ENCODE measurements at regions not wholly inside any gene's neighbourhood (a gene's known extent, or its start where the extent isn't known, plus 50 kb on each side); places are given as distances from the start of the nearest gene placed in this dataset.

- TF ChIP-seq POLR2AphosphoS5 (IDR thresholded peaks at IDR 0.05), result no peak
- no peak for TF ChIP-seq POLR2A (IDR thresholded peaks at IDR 0.05)
- no peak for TF ChIP-seq EP300 (IDR thresholded peaks at IDR 0.05)
- TF ChIP-seq, protein P1, sequence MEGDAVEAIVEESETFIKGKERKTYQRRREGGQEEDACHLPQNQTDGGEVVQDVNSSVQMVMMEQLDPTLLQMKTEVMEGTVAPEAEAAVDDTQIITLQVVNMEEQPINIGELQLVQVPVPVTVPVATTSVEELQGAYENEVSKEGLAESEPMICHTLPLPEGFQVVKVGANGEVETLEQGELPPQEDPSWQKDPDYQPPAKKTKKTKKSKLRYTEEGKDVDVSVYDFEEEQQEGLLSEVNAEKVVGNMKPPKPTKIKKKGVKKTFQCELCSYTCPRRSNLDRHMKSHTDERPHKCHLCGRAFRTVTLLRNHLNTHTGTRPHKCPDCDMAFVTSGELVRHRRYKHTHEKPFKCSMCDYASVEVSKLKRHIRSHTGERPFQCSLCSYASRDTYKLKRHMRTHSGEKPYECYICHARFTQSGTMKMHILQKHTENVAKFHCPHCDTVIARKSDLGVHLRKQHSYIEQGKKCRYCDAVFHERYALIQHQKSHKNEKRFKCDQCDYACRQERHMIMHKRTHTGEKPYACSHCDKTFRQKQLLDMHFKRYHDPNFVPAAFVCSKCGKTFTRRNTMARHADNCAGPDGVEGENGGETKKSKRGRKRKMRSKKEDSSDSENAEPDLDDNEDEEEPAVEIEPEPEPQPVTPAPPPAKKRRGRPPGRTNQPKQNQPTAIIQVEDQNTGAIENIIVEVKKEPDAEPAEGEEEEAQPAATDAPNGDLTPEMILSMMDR (IDR thresholded peaks at IDR 0.05), result no peak
- no peak for DNase-seq (ENCODE audit: low spot score in 2 of 2)
- no peaks in the 10 kb centered on the region for H3K9me3 ChIP-seq
- H3K36me3 ChIP-seq, result no peaks in the 10 kb centered on the region
- no peak overlapping the region for H3K27ac ChIP-seq
- no peaks in the 10 kb centered on the region for H3K4me1 ChIP-seq
- H3K27me3 ChIP-seq, result no peaks in the 10 kb centered on the region
- WGBS, result 67% methylated on average over 3 of the region's 3 CpGs
- no peak overlapping the region for H3K4me3 ChIP-seq
These were observed 1026.4 kb upstream of the COX7C start for GRCh38 chr5:85591311-85591710.

DNA sequence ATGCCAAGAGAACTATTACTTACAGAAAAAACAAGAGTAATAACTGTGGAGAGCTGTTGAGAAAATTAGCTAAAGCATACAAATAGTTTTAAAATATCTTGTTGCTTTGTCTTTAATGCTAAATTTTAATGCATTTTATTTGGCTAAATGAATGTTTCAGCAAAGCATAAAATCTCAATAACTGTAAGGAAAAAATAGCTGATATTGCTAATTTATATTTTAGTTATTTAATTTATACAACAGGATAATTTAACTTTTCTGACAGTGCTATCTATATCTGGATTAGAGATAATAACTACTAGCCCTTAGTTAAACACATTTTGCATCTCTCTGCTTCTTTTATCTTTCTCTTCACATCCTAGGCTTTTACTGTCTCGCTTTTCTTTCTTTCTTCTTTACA lies 1014.9 kb upstream of the COX7C start:
- TF ChIP-seq POLR2A (IDR thresholded peaks at IDR 0.05) (no peak), POLR2AphosphoS5 (IDR thresholded peaks at IDR 0.05) (no peak)
- TF ChIP-seq, protein P1 (IDR thresholded peaks at IDR 0.05), result no peak
- Histone ChIP-seq H3K27me3 (no peaks in the 10 kb centered on the region), H3K36me3 (no peaks in the 10 kb centered on the region), H3K4me1 (no peaks in the 10 kb centered on the region), H3K27ac (no peak overlapping the region), H3K4me3 (no peak overlapping the region), H3K9me3 (peaks cover 7% of the 10 kb centered on the region)
- 88% methylated on average over 1 of the region's 1 CpG for WGBS
- DNase-seq (ENCODE audit: low spot score in 2 of 2), result no peak

DNA sequence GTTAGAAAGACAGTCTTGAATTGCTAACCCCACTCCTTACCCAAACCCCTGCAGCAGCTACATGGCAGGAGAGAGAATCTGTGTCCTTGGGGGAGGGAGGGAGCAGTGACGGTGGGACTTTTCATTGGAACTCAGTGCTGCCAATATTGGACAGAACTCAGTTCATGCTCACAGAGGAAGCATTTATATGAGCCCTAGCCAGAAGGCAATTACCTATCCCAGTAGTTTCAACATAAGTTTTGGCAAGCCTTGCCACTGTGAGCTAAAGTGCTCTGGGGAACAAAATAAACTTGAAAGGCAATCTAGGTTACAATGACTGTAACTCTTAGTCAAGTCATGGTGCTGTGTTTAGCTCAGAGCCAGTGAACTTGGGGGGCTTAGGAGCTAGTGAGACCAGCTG lies 1013.4 kb upstream of the COX7C start:
- Histone ChIP-seq H3K4me3 (no peak overlapping the region), H3K9me3 (peaks cover 7% of the 10 kb centered on the region), H3K27ac (no peak overlapping the region), H3K36me3 (no peaks in the 10 kb centered on the region), H3K4me1 (no peaks in the 10 kb centered on the region), H3K27me3 (no peaks in the 10 kb centered on the region)
- TF ChIP-seq EP300 (IDR thresholded peaks at IDR 0.05), result no peak
- no peak for TF ChIP-seq POLR2A (IDR thresholded peaks at IDR 0.05)
- TF ChIP-seq, protein P1 (IDR thresholded peaks at IDR 0.05), result no peak
- no peak for TF ChIP-seq POLR2AphosphoS5 (IDR thresholded peaks at IDR 0.05)
- WGBS, result 87% methylated on average over 1 of the region's 1 CpG
- no peak for DNase-seq (ENCODE audit: low spot score in 2 of 2)

DNA sequence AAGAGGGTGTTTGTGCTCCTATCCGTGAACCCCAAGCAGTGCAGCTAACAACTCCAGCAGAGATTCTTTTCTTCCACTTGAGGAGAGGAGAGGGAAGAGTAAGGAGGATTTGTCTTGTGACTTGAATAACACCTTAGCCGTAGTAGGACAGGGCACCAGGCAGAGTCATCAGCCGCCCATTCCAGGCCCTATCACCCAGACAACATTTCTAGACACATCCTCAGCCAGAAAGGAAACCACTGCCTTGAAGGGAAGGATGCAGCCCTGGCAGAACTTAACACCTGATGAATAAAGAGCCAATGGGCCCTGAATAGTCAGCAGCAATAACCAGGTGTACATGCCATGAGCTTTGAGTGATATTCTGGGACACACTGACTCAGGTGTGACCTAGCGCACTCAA lies 1013.0 kb upstream of the COX7C start:
- no peak for DNase-seq (ENCODE audit: low spot score in 2 of 2)
- peaks cover 7% of the 10 kb centered on the region for H3K9me3 ChIP-seq
- H3K36me3 ChIP-seq, result no peaks in the 10 kb centered on the region
- no peaks in the 10 kb centered on the region for H3K4me1 ChIP-seq
- TF ChIP-seq, protein P1 (IDR thresholded peaks at IDR 0.05), result no peak
- TF ChIP-seq EP300 (IDR thresholded peaks at IDR 0.05) (no peak), POLR2A (IDR thresholded peaks at IDR 0.05) (no peak), POLR2AphosphoS5 (IDR thresholded peaks at IDR 0.05) (no peak)
- no peaks in the 10 kb centered on the region for H3K27me3 ChIP-seq
- 91% methylated on average over 4 of the region's 4 CpGs for WGBS
- H3K27ac ChIP-seq, result no peak overlapping the region
- no peak overlapping the region for H3K4me3 ChIP-seq

GRCh38 chr5:85605381-85605780 lies 1012.4 kb upstream of the COX7C start:
- no peak for DNase-seq (ENCODE audit: low spot score in 2 of 2)
- Histone ChIP-seq H3K9me3 (peaks cover 7% of the 10 kb centered on the region), H3K27ac (no peak overlapping the region), H3K36me3 (no peaks in the 10 kb centered on the region), H3K4me1 (no peaks in the 10 kb centered on the region), H3K27me3 (no peaks in the 10 kb centered on the region), H3K4me3 (no peak overlapping the region)
- TF ChIP-seq, protein P1 (IDR thresholded peaks at IDR 0.05), result no peak
- TF ChIP-seq POLR2A (IDR thresholded peaks at IDR 0.05) (no peak), EP300 (IDR thresholded peaks at IDR 0.05) (no peak), POLR2AphosphoS5 (IDR thresholded peaks at IDR 0.05) (no peak)
